Type B pancreatic cell (in vitro differentiated cells): ENCODE measurements at regions not wholly inside any gene's neighbourhood (a gene's known extent, or its start where the extent isn't known, plus 50 kb on each side); places are given as distances from the start of the nearest gene placed in this dataset.
A peak's percentile ranks its signal among the peaks of the same experiment; 100 is the strongest.

Experiments used
- DNase-seq: peaks from one replicate; pipeline ENCODE4 v3.0.0; 2021; ENCODE audit warnings: mixed read lengths; ENCODE audit not compliant: unreplicated experiment; ENCODE audit errors: extremely low spot score
- H3K27ac Mint-ChIP-seq: 2 replicates; pipeline ENCODE4 v1.8.0; 2021; ENCODE audit warnings: mild to moderate bottlenecking, mixed read lengths
- H3K27me3 Mint-ChIP-seq: 2 replicates; pipeline ENCODE4 v1.8.0; 2021; ENCODE audit warnings: mixed read lengths
- H3K36me3 Mint-ChIP-seq: 2 replicates; pipeline ENCODE4 v1.8.0; 2021; ENCODE audit warnings: mixed read lengths
- H3K4me1 Mint-ChIP-seq: one replicate; pipeline ENCODE4 v1.8.0; 2021; ENCODE audit warnings: mixed read lengths; ENCODE audit not compliant: unreplicated experiment
- H3K4me3 Mint-ChIP-seq: 2 replicates; pipeline ENCODE4 v1.8.0; 2021; ENCODE audit warnings: mild to moderate bottlenecking, mixed read lengths
- H3K9me3 Mint-ChIP-seq: 2 replicates; pipeline ENCODE4 v1.8.0; 2021; ENCODE audit warnings: mixed read lengths
- TF ChIP-seq, protein P1 (sequence below): fragments of 200-600 bp; sonication (generic); conservative IDR thresholded peaks from 2 replicates; pipeline ENCODE4 v1.5.0; 2021; ENCODE audit warnings: antibody characterized with exemption, mild to moderate bottlenecking

DNA sequence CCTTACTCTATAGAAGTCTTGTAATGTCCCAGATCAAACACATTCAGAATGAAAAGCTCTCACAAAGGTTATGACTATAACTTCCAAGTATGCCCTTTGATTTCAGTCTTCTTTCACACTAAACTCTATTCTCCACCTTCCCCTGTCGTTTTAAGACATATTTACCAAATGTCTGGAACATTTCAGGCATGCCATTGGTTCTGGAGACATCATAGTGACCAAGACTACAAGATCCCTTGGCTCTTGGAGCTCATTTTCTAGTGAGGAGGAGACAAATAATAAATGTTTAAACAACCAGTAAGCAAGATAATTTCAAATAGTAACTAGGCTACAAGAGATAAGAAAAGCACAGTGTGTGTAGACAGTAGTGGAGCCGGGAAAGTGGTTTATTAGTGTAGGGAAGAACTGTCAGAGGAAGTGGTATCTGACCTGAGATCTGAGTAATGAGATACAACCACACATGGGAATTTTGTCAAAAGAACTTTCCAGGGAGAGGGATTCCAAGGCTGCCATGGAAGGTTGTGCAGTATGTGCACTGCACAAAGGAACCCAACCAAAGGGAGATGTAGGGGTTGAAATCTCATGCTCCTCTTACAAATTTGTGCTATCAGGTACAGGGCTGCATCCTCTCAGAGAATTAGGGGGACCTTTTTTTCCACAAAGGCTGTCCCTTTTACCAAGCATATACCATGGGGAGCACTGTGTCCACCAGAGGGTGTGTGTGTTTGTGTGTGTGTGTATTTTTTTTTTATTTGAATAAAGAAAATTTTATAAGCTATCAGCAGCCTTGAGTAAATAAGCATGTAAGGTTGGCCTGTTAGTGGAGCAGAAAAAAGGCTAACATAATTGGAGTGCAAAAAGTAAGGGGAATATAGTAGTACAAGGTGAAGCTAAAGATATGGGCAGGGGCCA, 1279.1 kb upstream of the WWC1 start:
- no peak overlapping the region for H3K4me3 Mint-ChIP-seq

DNA sequence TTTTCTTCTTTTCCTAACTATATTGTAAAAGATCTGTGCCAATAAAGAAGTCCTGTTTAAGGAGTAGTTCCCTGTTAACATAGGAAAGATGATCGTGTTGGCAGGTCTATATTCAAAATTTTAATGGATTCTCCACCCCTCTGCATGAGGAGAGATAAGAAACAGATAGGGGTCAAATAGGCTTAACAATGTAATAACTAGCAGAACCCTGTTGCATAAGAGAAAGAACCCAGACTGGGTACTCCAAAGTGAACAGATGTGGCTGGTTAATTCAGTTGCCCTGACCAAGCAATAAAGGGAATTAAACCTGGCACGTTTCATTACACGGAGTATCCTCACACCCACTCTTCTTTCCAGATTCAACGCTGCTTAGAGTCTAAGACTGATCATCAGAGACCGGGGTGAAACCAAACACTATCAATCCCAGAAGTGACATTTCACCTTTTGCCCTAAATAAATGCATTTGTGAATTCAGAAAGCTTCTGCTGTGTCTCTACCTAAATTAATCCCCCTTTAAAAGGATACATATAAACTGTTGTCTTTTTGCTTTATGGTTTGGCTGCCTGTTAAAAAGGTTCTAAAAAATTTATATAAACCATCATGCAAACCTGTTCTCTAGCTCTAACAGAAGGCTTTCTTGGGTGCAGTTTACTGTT, 1276.9 kb upstream of the WWC1 start:
- peaks cover 5% of the 10 kb centered on the region for H3K4me1 Mint-ChIP-seq
- H3K9me3 Mint-ChIP-seq, result peaks cover 4% of the 10 kb centered on the region
- no peaks in the 10 kb centered on the region for H3K36me3 Mint-ChIP-seq
- no peak for DNase-seq
- no peak overlapping the region for H3K4me3 Mint-ChIP-seq
- TF ChIP-seq, protein P1, sequence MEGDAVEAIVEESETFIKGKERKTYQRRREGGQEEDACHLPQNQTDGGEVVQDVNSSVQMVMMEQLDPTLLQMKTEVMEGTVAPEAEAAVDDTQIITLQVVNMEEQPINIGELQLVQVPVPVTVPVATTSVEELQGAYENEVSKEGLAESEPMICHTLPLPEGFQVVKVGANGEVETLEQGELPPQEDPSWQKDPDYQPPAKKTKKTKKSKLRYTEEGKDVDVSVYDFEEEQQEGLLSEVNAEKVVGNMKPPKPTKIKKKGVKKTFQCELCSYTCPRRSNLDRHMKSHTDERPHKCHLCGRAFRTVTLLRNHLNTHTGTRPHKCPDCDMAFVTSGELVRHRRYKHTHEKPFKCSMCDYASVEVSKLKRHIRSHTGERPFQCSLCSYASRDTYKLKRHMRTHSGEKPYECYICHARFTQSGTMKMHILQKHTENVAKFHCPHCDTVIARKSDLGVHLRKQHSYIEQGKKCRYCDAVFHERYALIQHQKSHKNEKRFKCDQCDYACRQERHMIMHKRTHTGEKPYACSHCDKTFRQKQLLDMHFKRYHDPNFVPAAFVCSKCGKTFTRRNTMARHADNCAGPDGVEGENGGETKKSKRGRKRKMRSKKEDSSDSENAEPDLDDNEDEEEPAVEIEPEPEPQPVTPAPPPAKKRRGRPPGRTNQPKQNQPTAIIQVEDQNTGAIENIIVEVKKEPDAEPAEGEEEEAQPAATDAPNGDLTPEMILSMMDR, result no peak
- H3K27me3 Mint-ChIP-seq, result no peaks in the 10 kb centered on the region
- no peak overlapping the region for H3K27ac Mint-ChIP-seq

More for the DNA sequence above, 1279.1 kb upstream of the WWC1 start:
- Mint-ChIP-seq H3K27ac (no peak overlapping the region), H3K9me3 (peaks cover 4% of the 10 kb centered on the region), H3K36me3 (no peaks in the 10 kb centered on the region), H3K4me1 (peaks cover 9% of the 10 kb centered on the region), H3K27me3 (no peaks in the 10 kb centered on the region)
- TF ChIP-seq, protein P1, result no peak
- DNase-seq, result no peak

DNA sequence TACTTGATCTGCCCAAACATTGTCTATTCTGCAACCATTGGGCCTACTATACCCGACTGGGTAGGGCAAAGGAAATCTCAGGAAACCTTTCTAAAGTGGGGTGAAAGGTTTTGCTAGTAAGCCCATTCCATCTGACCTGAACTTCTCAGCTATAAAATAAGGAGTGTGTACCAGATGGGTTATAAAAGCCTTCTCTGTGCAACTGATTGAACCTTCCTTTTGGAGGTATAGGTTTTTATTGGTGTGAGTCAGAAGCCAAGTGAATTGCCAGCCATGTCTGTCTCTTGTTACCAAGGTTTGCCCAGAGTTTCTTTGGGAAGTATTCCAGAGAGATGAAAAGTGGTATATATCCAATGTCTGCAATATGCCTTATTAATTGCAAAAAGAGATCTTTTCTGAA, 1271.0 kb upstream of the WWC1 start:
- Mint-ChIP-seq H3K9me3 (peaks cover 4% of the 10 kb centered on the region), H3K27ac (no peak overlapping the region), H3K4me1 (no peaks in the 10 kb centered on the region), H3K4me3 (no peak overlapping the region), H3K27me3 (peaks cover 3% of the 10 kb centered on the region), H3K36me3 (no peaks in the 10 kb centered on the region)
- DNase-seq, result no peak
- TF ChIP-seq, protein P1, result no peak

DNA sequence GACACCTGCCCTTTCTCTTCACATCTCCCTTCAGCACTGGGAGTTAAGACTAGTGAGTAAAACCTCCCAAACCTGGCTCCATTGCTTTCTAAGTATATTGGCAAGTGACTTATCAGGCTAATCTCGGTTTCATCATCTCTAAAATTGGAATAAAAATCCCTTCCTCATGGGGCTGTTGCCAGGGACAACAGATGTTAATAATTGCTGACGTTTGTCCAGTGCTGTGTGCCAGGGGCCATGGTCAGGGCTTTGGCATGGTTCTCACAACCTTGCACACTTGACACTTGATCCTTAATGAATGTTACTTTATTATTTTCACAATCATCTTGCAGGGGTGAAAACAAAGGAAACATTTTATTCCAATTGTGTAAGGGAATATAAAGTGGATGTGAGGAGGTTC, 1262.0 kb upstream of the WWC1 start:
- Mint-ChIP-seq H3K27ac (no peak overlapping the region), H3K4me3 (no peak overlapping the region), H3K27me3 (no peaks in the 10 kb centered on the region), H3K36me3 (no peaks in the 10 kb centered on the region), H3K9me3 (no peaks in the 10 kb centered on the region), H3K4me1 (no peaks in the 10 kb centered on the region)
- TF ChIP-seq, protein P1, result no peak
- no peak for DNase-seq

DNA sequence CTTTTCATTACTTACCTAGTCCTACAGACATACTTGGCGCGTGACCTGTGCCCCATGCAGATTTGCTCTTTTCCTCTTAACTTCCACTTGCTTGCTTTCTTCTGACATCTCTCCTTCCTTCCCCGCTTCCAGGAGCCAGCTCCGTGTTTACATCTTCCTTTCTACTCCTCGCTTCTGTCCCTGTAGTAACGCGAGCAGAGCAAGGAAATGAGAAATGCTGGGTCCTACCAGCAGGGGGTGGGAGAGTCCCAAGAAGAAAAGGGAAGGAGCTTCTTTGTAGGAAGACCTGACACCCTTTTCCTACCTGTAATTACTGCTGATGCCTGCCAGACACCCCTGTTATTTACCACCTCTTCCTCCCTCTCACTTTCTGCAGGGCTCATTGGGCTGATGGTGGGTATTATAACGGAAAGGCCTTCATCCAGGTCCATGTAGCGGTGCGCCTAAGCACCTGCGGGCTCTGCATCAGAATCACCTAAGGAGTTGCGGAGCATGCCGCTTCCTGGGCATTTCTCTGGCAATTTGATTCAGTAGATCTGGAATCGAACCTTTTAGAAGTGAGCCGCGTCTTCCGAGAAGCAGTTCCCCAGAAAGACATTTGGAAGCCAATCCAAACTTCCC, 1260.8 kb upstream of the WWC1 start:
- H3K27ac Mint-ChIP-seq, result no peak overlapping the region
- no peak for DNase-seq
- no peak overlapping the region for H3K4me3 Mint-ChIP-seq

More for the DNA sequence above, 1260.8 kb upstream of the WWC1 start:
- H3K9me3 Mint-ChIP-seq, result no peaks in the 10 kb centered on the region
- no peaks in the 10 kb centered on the region for H3K27me3 Mint-ChIP-seq
- no peaks in the 10 kb centered on the region for H3K4me1 Mint-ChIP-seq
- H3K36me3 Mint-ChIP-seq, result no peaks in the 10 kb centered on the region
- TF ChIP-seq, protein P1, result peak; percentile 60
